GM12873 (cell line): ENCODE measurements at regions not wholly inside any gene's neighbourhood (a gene's known extent, or its start where the extent isn't known, plus 50 kb on each side); places are given as distances from the start of the nearest gene placed in this dataset.

ENCODE experiments used
- CTCF ChIP-seq: IDR thresholded peaks from 2 replicates; pipeline ENCODE4 v1.5.1; 2012; ENCODE audit warnings: low read depth, mild to moderate bottlenecking, moderate library complexity, low read length, control low read depth; ENCODE audit not compliant: insufficient read depth; ENCODE audit errors: missing control alignments

GRCh38 chr18:40995529-40995928 lies 959.5 kb upstream of the PIK3C3 start:
- no peak for TF ChIP-seq CTCF

GRCh38 chr18:40993363-40993762 lies 961.7 kb upstream of the PIK3C3 start:
- TF ChIP-seq CTCF: no peak

- no peak for TF ChIP-seq CTCF
Measured at GRCh38 chr18:40987581-40987980, 967.5 kb upstream of the PIK3C3 start.

- TF ChIP-seq CTCF: no peak
Measured at GRCh38 chr18:40985436-40985835, 969.6 kb upstream of the PIK3C3 start.

- no peak for TF ChIP-seq CTCF
Measured at GRCh38 chr18:40984856-40985255, 970.2 kb upstream of the PIK3C3 start.

GRCh38 chr18:40983835-40984234 lies 971.2 kb upstream of the PIK3C3 start:
- no peak for TF ChIP-seq CTCF

- TF ChIP-seq CTCF: no peak
Measured at GRCh38 chr18:40980171-40980570, 974.9 kb upstream of the PIK3C3 start.
